ENCODE measurements at regions not wholly inside any gene's neighbourhood (a gene's known extent, or its start where the extent isn't known, plus 50 kb on each side); places are given as distances from the start of the nearest gene placed in this dataset.
"Not testable (repeated sequence)": the region's sequence is repeated elsewhere in the genome, so short reads cannot be mapped to it uniquely, and the experiment has no call there.

GRCh38 chr5:163695830-163696578, 190.6 kb downstream of the MAT2B start:
- no peak for FAIRE-seq

GRCh38 chr5:163696579-163696887, 191.1 kb downstream of the MAT2B start:
- DNase-seq (ENCODE audit: low spot score) (no peak), FAIRE-seq (no peak)

More at GRCh38 chr5:163695830-163696578, 190.6 kb downstream of the MAT2B start:
- peak; percentile 47 for DNase-seq (ENCODE audit: low spot score)

DNA sequence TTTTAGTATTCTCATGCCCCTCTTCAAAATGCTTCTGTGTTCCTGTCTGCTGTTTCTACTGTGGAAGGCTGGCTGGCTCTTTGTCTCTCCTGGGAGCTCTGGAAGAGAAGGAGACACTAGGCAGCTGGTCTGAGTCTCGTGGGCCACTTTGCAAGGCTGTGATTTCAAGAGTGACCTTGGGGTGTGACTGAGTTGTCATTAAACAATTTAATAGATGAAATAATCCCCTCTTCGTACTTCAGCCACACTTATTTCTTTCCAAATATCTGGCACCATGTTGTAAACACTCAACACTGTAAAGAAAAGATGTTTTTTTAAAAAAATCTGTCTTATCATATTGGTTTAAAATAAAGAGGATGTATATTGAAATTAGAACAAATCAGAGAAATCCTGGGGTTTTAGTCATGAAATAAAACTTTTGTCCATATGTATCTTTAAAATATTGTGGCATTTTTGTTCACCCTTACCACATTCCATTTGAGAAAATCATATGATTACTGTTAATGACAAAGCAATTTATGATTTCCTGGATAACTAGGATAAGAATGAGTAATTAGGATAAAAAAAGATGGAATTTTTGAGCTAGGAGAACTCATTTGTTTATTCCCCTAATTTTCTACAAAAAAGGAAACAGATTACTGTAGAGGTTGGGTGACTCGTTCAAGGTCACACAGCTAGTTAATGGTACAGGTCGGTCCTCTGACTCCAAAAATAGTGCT, 200.8 kb downstream of the MAT2B start:
- DNase-seq (ENCODE audit: low spot score): no peak
- FAIRE-seq: no peak

GRCh38 chr5:163712011-163712410, 206.6 kb downstream of the MAT2B start:
- FAIRE-seq (no peak), DNase-seq (ENCODE audit: low spot score) (no peak)

GRCh38 chr5:163718272-163718671, 212.9 kb downstream of the MAT2B start:
- DNase-seq (ENCODE audit: low spot score) (no peak), FAIRE-seq (no peak)

- DNase-seq (ENCODE audit: low spot score): no peak
- no peak for FAIRE-seq
Observed at GRCh38 chr5:163724305-163724704, 218.9 kb downstream of the MAT2B start.

DNA sequence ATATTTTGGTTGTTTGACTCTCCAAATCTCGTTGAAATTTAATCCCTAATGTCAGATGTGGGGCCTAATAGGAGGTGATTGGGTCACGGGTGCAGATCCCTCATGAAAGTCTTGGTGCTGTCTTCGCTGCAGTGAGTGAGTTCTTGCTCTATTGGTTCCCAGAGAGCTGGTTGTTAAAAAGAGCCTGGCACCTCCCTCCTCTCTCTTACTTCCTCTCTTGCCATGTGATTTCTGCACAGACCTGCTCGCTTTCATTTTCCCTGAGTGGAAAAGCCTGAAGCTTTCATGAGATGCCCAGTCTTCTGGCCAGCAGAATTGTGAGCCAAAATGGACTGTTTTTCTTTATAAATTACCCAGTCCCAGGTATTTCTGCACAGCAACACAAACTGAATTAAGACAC, 221.6 kb downstream of the MAT2B start:
- FAIRE-seq: no peak
- no peak for DNase-seq (ENCODE audit: low spot score)

DNA sequence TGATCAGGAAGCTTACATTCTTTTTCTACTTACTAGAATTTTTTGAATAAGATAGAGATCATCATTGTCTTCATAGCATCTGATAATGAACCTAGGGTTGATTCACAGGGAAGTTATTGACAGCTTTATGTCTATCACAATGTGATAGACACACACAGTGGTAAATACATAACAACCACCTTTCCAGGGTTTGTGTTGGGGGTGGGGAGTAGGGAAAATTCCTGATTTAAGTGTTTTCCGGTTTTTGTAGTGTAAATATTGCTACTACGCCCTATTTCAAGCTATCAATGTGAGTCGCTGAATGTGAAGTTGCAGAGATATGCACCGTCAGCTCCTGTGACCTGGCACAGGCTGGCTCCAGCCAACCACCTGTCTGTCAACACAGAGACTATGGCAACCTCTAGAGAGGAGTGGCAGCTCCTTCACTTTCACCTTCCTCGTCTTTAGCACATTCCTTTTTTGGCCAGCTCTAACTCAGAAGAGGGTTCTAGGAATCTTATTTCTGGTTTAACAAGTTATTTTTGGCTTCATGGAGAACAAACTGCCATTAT, 224.9 kb downstream of the MAT2B start:
- no peak for FAIRE-seq
- DNase-seq (ENCODE audit: low spot score): no peak

DNA sequence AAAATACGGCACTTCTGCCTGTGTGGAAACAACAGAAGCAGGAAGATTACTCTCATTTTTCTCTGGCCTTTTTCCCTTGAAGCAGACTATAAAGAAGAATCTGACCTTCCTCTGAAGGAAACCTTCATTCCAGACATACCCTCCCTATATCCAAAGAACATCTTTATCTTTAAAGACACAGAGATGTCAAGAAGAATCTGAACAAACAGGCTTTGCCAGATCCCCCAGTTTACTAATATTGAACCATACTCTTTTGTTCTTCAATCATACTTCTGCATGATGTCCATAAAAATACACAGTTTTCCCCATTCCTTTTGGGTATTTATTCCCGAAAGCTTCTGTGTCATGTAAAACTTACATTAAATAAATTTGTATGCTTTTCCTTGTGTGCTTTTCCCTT, 225.8 kb downstream of the MAT2B start:
- DNase-seq (ENCODE audit: low spot score) (no peak), FAIRE-seq (no peak)

- no peak for DNase-seq (ENCODE audit: low spot score)
- no peak for FAIRE-seq
Observed at GRCh38 chr5:163735069-163735468, 229.7 kb downstream of the MAT2B start.

GRCh38 chr5:163747586-163747985, 242.2 kb downstream of the MAT2B start:
- no peak for FAIRE-seq
- no peak for DNase-seq (ENCODE audit: low spot score)

- FAIRE-seq (no peak), DNase-seq (ENCODE audit: low spot score) (no peak)
Observed at GRCh38 chr5:163748934-163749333, 243.5 kb downstream of the MAT2B start.

DNA sequence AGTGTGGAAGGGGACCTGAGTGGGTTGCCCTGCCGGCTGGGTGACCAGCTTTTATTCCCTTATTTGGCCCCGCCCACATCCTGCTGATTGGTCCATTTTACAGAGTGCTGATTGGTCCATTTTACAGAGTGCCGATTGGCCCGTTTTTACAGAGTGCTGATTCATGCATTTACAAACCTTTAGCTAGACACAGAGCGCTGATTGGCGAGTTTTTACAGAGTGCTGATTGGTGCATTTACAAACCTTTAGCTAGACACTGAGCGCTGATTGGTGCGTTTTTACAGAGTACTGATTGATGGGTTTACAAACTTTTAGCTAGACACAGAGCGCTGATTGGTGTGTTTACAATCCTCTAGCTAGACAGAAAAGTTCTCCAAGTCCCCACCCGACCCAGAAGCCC, 245.0 kb downstream of the MAT2B start:
- FAIRE-seq: not testable (repeated sequence)

GRCh38 chr5:163755505-163755904, 250.1 kb downstream of the MAT2B start:
- no peak for FAIRE-seq
- DNase-seq (ENCODE audit: low spot score): no peak

More for the DNA sequence above, 245.0 kb downstream of the MAT2B start:
- not testable (repeated sequence) for DNase-seq (ENCODE audit: low spot score)

- DNase-seq (ENCODE audit: low spot score) (no peak), FAIRE-seq (no peak)
Observed at GRCh38 chr5:163756170-163756569, 250.8 kb downstream of the MAT2B start.

DNA sequence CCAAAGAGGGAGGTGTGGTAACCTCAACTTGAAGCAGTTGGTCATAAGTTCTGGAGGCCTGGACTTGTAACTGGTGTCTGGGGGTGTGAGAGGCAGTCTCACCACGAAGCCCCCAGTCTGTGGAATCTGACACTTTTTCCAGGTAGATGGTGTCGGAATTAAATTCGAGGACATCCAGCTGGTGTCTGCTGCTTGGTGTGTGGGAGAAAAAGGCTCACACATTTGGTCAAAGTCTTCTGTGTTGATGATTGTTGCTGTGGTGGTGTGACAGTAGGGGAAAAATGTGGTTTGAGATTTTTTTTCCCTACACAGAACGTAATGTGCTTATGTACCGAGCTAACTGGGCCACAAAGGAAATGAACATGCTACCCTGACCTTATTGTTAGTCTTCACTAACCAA, 251.9 kb downstream of the MAT2B start:
- DNase-seq (ENCODE audit: low spot score): no peak
- no peak for FAIRE-seq

- no peak for FAIRE-seq
- DNase-seq (ENCODE audit: low spot score): no peak
Observed at GRCh38 chr5:163758283-163758711, 252.9 kb downstream of the MAT2B start.

GRCh38 chr5:163759000-163759704, 253.7 kb downstream of the MAT2B start:
- DNase-seq (ENCODE audit: low spot score) (no peak), FAIRE-seq (no peak)

GRCh38 chr5:163760498-163760897, 255.1 kb downstream of the MAT2B start:
- FAIRE-seq (no peak), DNase-seq (ENCODE audit: low spot score) (peak; percentile 22)

DNA sequence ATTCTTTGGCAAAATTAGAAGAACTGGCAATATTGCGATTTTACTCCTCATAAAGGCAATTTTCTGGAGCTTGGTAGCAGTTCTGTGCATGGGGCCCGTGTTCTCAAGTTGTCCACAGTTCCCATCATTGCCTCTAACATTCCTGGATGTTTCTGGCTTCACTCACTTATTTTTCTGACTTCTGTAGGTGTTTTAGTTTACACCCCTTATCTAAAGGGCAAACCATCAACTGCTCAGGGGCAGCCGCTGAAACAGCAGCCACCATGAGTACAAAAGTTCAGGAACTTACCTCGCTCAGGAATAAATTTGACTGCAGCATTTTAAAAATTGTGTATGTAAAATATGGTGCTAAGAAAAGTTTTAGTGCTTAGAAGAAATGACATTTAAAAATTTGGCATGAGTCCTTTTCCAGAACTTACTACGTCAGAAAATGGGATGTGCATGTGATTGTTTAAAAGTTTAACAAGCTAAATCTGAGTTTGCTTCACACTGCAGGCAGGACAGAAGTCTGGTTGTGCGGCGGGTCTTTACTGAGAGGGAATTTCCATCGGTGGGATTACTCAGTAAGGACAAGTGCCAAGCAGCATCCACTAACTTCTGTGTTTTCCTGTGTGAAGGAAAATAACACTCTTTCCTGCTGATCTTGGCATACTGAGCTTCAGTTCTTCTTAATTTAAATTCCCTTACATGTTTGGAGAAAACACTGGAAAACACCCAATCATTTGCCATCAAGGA, 261.7 kb downstream of the MAT2B start:
- no peak for DNase-seq (ENCODE audit: low spot score)
- no peak for FAIRE-seq

GRCh38 chr5:163770625-163771024, 265.2 kb downstream of the MAT2B start:
- DNase-seq (ENCODE audit: low spot score) (no peak), FAIRE-seq (no peak)

Data from RCC 7860 (cell line).